Mesenchymal stem cell (in vitro differentiated cells and primary cell): ENCODE measurements at regions not wholly inside any gene's neighbourhood (a gene's known extent, or its start where the extent isn't known, plus 50 kb on each side); places are given as distances from the start of the nearest gene placed in this dataset.

Source experiments
- DNase-seq: peaks from one replicate; pipeline ENCODE4 v3.0.0-alpha.2; 2013
- H2AFZ ChIP-seq: one replicate; pipeline ENCODE4 v1.6.1; 2013; ENCODE audit warnings: low read depth, mild to moderate bottlenecking, control low read depth, inconsistent platforms, low read length, moderate library complexity
- H2AK5ac ChIP-seq: 2 replicates; pipeline ENCODE4 v1.6.1; 2013; ENCODE audit warnings: low read length, moderate library complexity, mild to moderate bottlenecking, inconsistent platforms; ENCODE audit not compliant: severe bottlenecking
- H2BK120ac ChIP-seq: one replicate; pipeline ENCODE4 v1.6.1; 2013; ENCODE audit warnings: low read depth, mild to moderate bottlenecking, inconsistent platforms, low read length, moderate library complexity
- H2BK12ac ChIP-seq, 2 experiments: one replicate each; pipeline ENCODE4 v1.6.1; 2013; ENCODE audit warnings: inconsistent platforms in 2 of 2, low read length in 2 of 2, mild to moderate bottlenecking in 2 of 2, moderate library complexity in 2 of 2, control low read depth in 1 of 2
- H2BK15ac ChIP-seq: one replicate; pipeline ENCODE4 v1.6.1; 2013; ENCODE audit warnings: mild to moderate bottlenecking, low read depth, inconsistent platforms; ENCODE audit not compliant: poor library complexity, severe bottlenecking
- H2BK5ac ChIP-seq: 2 replicates; pipeline ENCODE4 v1.6.1; 2013; ENCODE audit warnings: low read depth, mild to moderate bottlenecking, low read length, control low read depth, inconsistent platforms; ENCODE audit not compliant: poor library complexity, severe bottlenecking
- H3K14ac ChIP-seq, 2 experiments: one replicate each; pipeline ENCODE4 v1.6.1; 2013; ENCODE audit warnings: inconsistent platforms in 2 of 2, low read length in 2 of 2, control low read depth in 1 of 2, mild to moderate bottlenecking in 1 of 2, moderate library complexity in 1 of 2
- H3K18ac ChIP-seq, 2 experiments: one replicate each; pipeline ENCODE4 v1.6.1; 2013; ENCODE audit warnings: inconsistent platforms in 2 of 2, low read length in 2 of 2, control low read depth in 1 of 2, low read depth in 1 of 2, mild to moderate bottlenecking in 1 of 2
- H3K23ac ChIP-seq, 2 experiments: one replicate each; pipeline ENCODE4 v1.6.1; 2013; ENCODE audit warnings: inconsistent platforms in 2 of 2, low read length in 2 of 2, mild to moderate bottlenecking in 2 of 2, moderate library complexity in 2 of 2, control low read depth in 1 of 2
- H3K27ac ChIP-seq: 2 replicates; pipeline ENCODE4 v1.5.1; 2013; ENCODE audit warnings: mild to moderate bottlenecking, moderate library complexity, low read length, control low read depth, inconsistent platforms; ENCODE audit not compliant: poor library complexity, severe bottlenecking
- H3K27me3 ChIP-seq, 2 experiments: 2 replicates each; pipeline versions ENCODE4 v1.6.1 to v1.7.0; 2013; ENCODE audit warnings: low read length in 2 of 2, mild to moderate bottlenecking in 2 of 2, moderate library complexity in 2 of 2, control low read depth in 1 of 2, inconsistent platforms in 1 of 2; ENCODE audit not compliant: control insufficient read depth in 1 of 2, insufficient read depth in 1 of 2
- H3K36me3 ChIP-seq, 2 experiments: 2 replicates each; pipeline versions ENCODE4 v1.6.1 to v1.7.0; 2013; ENCODE audit warnings: low read length in 2 of 2, control low read depth in 1 of 2, inconsistent platforms in 1 of 2, low read depth in 1 of 2, mild to moderate bottlenecking in 1 of 2; ENCODE audit not compliant: insufficient read depth in 2 of 2, control insufficient read depth in 1 of 2
- H3K4ac ChIP-seq, 2 experiments: one replicate each; pipeline ENCODE4 v1.6.1; 2013; ENCODE audit warnings: inconsistent platforms in 2 of 2, low read length in 2 of 2, mild to moderate bottlenecking in 2 of 2, moderate library complexity in 2 of 2, control low read depth in 1 of 2, low read depth in 1 of 2
- H3K4me1 ChIP-seq: 2 replicates; pipeline ENCODE4 v1.6.1; 2013; ENCODE audit warnings: low read depth, low read length, control low read depth; ENCODE audit not compliant: control insufficient read depth, insufficient read depth
- H3K4me2 ChIP-seq: 2 replicates; pipeline ENCODE4 v1.6.1; 2013; ENCODE audit warnings: low read length, mild to moderate bottlenecking, inconsistent platforms; ENCODE audit not compliant: poor library complexity, severe bottlenecking
- H3K4me3 ChIP-seq, 2 experiments: 2 replicates each; pipeline versions ENCODE4 v1.5.1 to v1.7.0; 2013; ENCODE audit warnings: low read length in 2 of 2, mild to moderate bottlenecking in 2 of 2, control low read depth in 1 of 2, low read depth in 1 of 2; ENCODE audit not compliant: insufficient read depth in 1 of 2
- H3K79me1 ChIP-seq: replicated peaks from 2 replicates; pipeline ENCODE4 v1.6.1; 2013; ENCODE audit warnings: mild to moderate bottlenecking, control low read depth, low read length, inconsistent platforms; ENCODE audit not compliant: poor library complexity, severe bottlenecking
- H3K9ac ChIP-seq: 2 replicates; pipeline ENCODE4 v1.7.0; 2013; ENCODE audit warnings: mild to moderate bottlenecking, low read length, moderate library complexity
- H3K9me3 ChIP-seq: 2 replicates; pipeline ENCODE4 v1.7.0; 2013; ENCODE audit warnings: mild to moderate bottlenecking, low read length; ENCODE audit not compliant: control insufficient read depth
- H4K8ac ChIP-seq: one replicate; pipeline ENCODE4 v1.6.1; 2013; ENCODE audit warnings: inconsistent platforms, mild to moderate bottlenecking, low read length, moderate library complexity
- H4K91ac ChIP-seq: one replicate; pipeline ENCODE4 v1.6.1; 2013; ENCODE audit warnings: mild to moderate bottlenecking, low read length, inconsistent platforms
- WGBS: methylation state at CpG from one replicate; pipeline ENCODE4 v1.1.7; 2013; ENCODE audit warnings: mixed read lengths; 5-methylcytosine and 5-hydroxymethylcytosine counted together

- H3K27me3 ChIP-seq, result peaks cover 0 to 25% of the 10 kb centered on the region in 2 experiments
- H3K4me3 ChIP-seq, result no peak overlapping the region
- H4K8ac ChIP-seq, result no peak overlapping the region
- no peak overlapping the region for H2AFZ ChIP-seq
- H2BK15ac ChIP-seq, result no peak overlapping the region
- H4K91ac ChIP-seq, result no peak overlapping the region
- no peak overlapping the region for H3K14ac ChIP-seq
- H2BK5ac ChIP-seq, result no peak overlapping the region
- H3K27ac ChIP-seq, result no peak overlapping the region
- H2AK5ac ChIP-seq, result no peak overlapping the region
- H3K9ac ChIP-seq, result no peak overlapping the region
- H3K36me3 ChIP-seq, result peaks cover 0 to 5% of the 10 kb centered on the region in 2 experiments
- no peak overlapping the region for H3K4ac ChIP-seq
- H3K9me3 ChIP-seq, result no peaks in the 10 kb centered on the region
- no peak for DNase-seq
- H3K79me1 ChIP-seq, result no peaks in the 10 kb centered on the region
- no peak overlapping the region for H3K18ac ChIP-seq
- no peak overlapping the region for H3K4me2 ChIP-seq
- peaks cover 14% of the 10 kb centered on the region for H3K4me1 ChIP-seq
- H2BK12ac ChIP-seq, result no peak overlapping the region
- H3K23ac ChIP-seq, result no peak overlapping the region
- no peak overlapping the region for H2BK120ac ChIP-seq
- 83% methylated on average over 8 of the region's 9 CpGs for WGBS
These were observed 253.0 kb downstream of the RPS24 start for GRCh38 chr10:78286668-78287067.

- no peak overlapping the region for H4K91ac ChIP-seq
These were observed 254.0 kb downstream of the RPS24 start for GRCh38 chr10:78287618-78288017.

GRCh38 chr10:78288663-78289062, 255.0 kb downstream of the RPS24 start:
- H3K4me1 ChIP-seq, result peaks cover 6% of the 10 kb centered on the region
- no peak overlapping the region for H3K4me2 ChIP-seq
- H3K23ac ChIP-seq, result no peak overlapping the region
- H2BK15ac ChIP-seq, result no peak overlapping the region
- no peak overlapping the region for H2BK12ac ChIP-seq
- H3K4me3 ChIP-seq, result no peak overlapping the region
- H3K27ac ChIP-seq, result no peak overlapping the region
- H3K9me3 ChIP-seq, result no peaks in the 10 kb centered on the region
- H2BK120ac ChIP-seq, result no peak overlapping the region
- no peak overlapping the region for H3K9ac ChIP-seq
- WGBS, result 87% methylated on average over 3 of the region's 3 CpGs
- peaks cover 0 to 3% of the 10 kb centered on the region in 2 experiments for H3K36me3 ChIP-seq
- H3K18ac ChIP-seq, result no peak overlapping the region
- peaks cover 0 to 26% of the 10 kb centered on the region in 2 experiments for H3K27me3 ChIP-seq
- H2AK5ac ChIP-seq, result no peak overlapping the region
- no peak overlapping the region for H2AFZ ChIP-seq
- no peak overlapping the region for H4K8ac ChIP-seq
- no peak for DNase-seq
- no peaks in the 10 kb centered on the region for H3K79me1 ChIP-seq
- no peak overlapping the region for H4K91ac ChIP-seq
- H2BK5ac ChIP-seq, result no peak overlapping the region
- H3K14ac ChIP-seq, result no peak overlapping the region
- H3K4ac ChIP-seq, result no peak overlapping the region

More at GRCh38 chr10:78287618-78288017, 254.0 kb downstream of the RPS24 start:
- Histone ChIP-seq H2BK120ac (no peak overlapping the region), H2BK12ac (no peak overlapping the region), H3K79me1 (no peaks in the 10 kb centered on the region), H3K18ac (no peak overlapping the region), H3K4me3 (no peak overlapping the region), H3K9ac (no peak overlapping the region), H3K9me3 (no peaks in the 10 kb centered on the region), H3K4me2 (no peak overlapping the region), H2AFZ (no peak overlapping the region), H4K8ac (no peak overlapping the region), H3K36me3 (peaks cover 0 to 3% of the 10 kb centered on the region in 2 experiments), H3K14ac (no peak overlapping the region), H2BK5ac (no peak overlapping the region), H3K23ac (no peak overlapping the region), H2AK5ac (no peak overlapping the region), H3K27me3 (peaks cover 0 to 25% of the 10 kb centered on the region in 2 experiments), H3K4ac (no peak overlapping the region), H3K27ac (no peak overlapping the region), H2BK15ac (no peak overlapping the region), H3K4me1 (peaks cover 13% of the 10 kb centered on the region)
- WGBS, result 44% methylated on average over 1 of the region's 1 CpG
- no peak for DNase-seq

GRCh38 chr10:78290131-78290750, 256.6 kb downstream of the RPS24 start:
- H2BK15ac ChIP-seq, result no peak overlapping the region
- H3K27me3 ChIP-seq, result peaks cover 0 to 29% of the 10 kb centered on the region in 2 experiments
- H4K91ac ChIP-seq, result no peak overlapping the region
- H2BK120ac ChIP-seq, result no peak overlapping the region
- no peak overlapping the region for H3K9ac ChIP-seq
- DNase-seq, result no peak
- H3K4me1 ChIP-seq, result peaks cover 7% of the 10 kb centered on the region
- H2BK5ac ChIP-seq, result no peak overlapping the region
- H3K9me3 ChIP-seq, result no peaks in the 10 kb centered on the region
- H3K4me3 ChIP-seq, result no peak overlapping the region
- no peak overlapping the region for H3K4ac ChIP-seq
- no peak overlapping the region for H2AFZ ChIP-seq
- WGBS, result 69% methylated on average over 11 of the region's 11 CpGs
- H3K14ac ChIP-seq, result no peak overlapping the region
- H2BK12ac ChIP-seq, result no peak overlapping the region
- H3K18ac ChIP-seq, result no peak overlapping the region
- no peak overlapping the region for H3K27ac ChIP-seq
- H4K8ac ChIP-seq, result no peak overlapping the region
- H2AK5ac ChIP-seq, result no peak overlapping the region
- no peak overlapping the region for H3K23ac ChIP-seq
- H3K4me2 ChIP-seq, result no peak overlapping the region
- no peaks in the 10 kb centered on the region for H3K79me1 ChIP-seq
- peaks cover 0 to 3% of the 10 kb centered on the region in 2 experiments for H3K36me3 ChIP-seq
